ENCODE measurements at regions not wholly inside any gene's neighbourhood (a gene's known extent, or its start where the extent isn't known, plus 50 kb on each side); places are given as distances from the start of the nearest gene placed in this dataset.

- no peak for DNase-seq
Observed at GRCh38 chr12:94033101-94033500, 115.3 kb upstream of the PLXNC1 start.

GRCh38 chr12:94033784-94034183 is 114.6 kb upstream of the PLXNC1 start:
- no peak for DNase-seq

- DNase-seq, result no peak
Observed at GRCh38 chr12:94037444-94037843, 110.9 kb upstream of the PLXNC1 start.

GRCh38 chr12:94038605-94039004 is 109.8 kb upstream of the PLXNC1 start:
- no peak for DNase-seq

- DNase-seq, result no peak
Observed at GRCh38 chr12:94039199-94039840, 109.1 kb upstream of the PLXNC1 start.

GRCh38 chr12:94039914-94040313 is 108.5 kb upstream of the PLXNC1 start:
- DNase-seq, result no peak

- no peak for DNase-seq
Observed at GRCh38 chr12:94041850-94042249, 106.5 kb upstream of the PLXNC1 start.

GRCh38 chr12:94042321-94042720 is 106.1 kb upstream of the PLXNC1 start:
- DNase-seq, result no peak

- DNase-seq, result no peak
Observed at GRCh38 chr12:94046626-94047410, 101.6 kb upstream of the PLXNC1 start.

GRCh38 chr12:94047781-94048567 is 100.4 kb upstream of the PLXNC1 start:
- DNase-seq, result no peak

GRCh38 chr12:94048757-94049156 is 99.6 kb upstream of the PLXNC1 start:
- no peak for DNase-seq

GRCh38 chr12:94049718-94050117 is 98.7 kb upstream of the PLXNC1 start:
- DNase-seq, result no peak

GRCh38 chr12:94053676-94054075 is 94.7 kb upstream of the PLXNC1 start:
- no peak for DNase-seq

- no peak for DNase-seq
Observed at GRCh38 chr12:94055528-94055927, 92.8 kb upstream of the PLXNC1 start.

GRCh38 chr12:94056419-94057158 is 91.8 kb upstream of the PLXNC1 start:
- DNase-seq, result no peak

- DNase-seq, result no peak
Observed at GRCh38 chr12:94057262-94058151, 90.9 kb upstream of the PLXNC1 start.

GRCh38 chr12:94059394-94060368 is 88.7 kb upstream of the PLXNC1 start:
- no peak for DNase-seq

- DNase-seq, result no peak
Observed at GRCh38 chr12:94062194-94062593, 86.2 kb upstream of the PLXNC1 start.

- DNase-seq, result no peak
Observed at GRCh38 chr12:94062796-94063635, 85.4 kb upstream of the PLXNC1 start.

- no peak for DNase-seq
Observed at GRCh38 chr12:94070520-94070919, 77.9 kb upstream of the PLXNC1 start.

All from activated CD4-positive, alpha-beta T cell treated with anti-CD3 and anti-CD28 coated beads, Interleukin-2, amount 50 U/mL, for 4 hours (primary cell).